ENCODE measurements at regions not wholly inside any gene's neighbourhood (a gene's known extent, or its start where the extent isn't known, plus 50 kb on each side); places are given as distances from the start of the nearest gene placed in this dataset.

DNA sequence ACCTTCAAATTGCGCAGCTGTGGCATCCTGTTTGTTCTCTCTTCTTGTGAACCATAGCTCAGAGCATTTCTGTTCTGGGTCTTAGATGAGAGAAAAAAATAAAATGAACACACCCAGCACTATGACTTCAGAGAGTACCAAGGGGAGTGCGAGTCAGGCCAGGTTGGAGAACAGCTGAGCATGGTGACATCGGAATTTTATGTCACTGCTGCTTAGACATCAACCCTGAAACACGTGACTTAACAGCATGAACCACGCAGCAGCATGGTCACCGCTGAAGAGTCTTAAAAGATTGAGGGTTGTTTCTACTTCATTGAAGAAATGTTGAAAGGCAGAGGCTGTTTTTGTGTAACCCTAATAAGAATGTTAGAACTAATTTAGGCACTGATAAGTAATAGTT is 288.8 kb upstream of the SOX11 start:
- H3K4me3 ChIP-seq (ENCODE audit: low read length), result no peak overlapping the region
- no peak for DNase-seq (ENCODE audit: low read depth)
- TF ChIP-seq, protein P1, sequence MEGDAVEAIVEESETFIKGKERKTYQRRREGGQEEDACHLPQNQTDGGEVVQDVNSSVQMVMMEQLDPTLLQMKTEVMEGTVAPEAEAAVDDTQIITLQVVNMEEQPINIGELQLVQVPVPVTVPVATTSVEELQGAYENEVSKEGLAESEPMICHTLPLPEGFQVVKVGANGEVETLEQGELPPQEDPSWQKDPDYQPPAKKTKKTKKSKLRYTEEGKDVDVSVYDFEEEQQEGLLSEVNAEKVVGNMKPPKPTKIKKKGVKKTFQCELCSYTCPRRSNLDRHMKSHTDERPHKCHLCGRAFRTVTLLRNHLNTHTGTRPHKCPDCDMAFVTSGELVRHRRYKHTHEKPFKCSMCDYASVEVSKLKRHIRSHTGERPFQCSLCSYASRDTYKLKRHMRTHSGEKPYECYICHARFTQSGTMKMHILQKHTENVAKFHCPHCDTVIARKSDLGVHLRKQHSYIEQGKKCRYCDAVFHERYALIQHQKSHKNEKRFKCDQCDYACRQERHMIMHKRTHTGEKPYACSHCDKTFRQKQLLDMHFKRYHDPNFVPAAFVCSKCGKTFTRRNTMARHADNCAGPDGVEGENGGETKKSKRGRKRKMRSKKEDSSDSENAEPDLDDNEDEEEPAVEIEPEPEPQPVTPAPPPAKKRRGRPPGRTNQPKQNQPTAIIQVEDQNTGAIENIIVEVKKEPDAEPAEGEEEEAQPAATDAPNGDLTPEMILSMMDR (IDR thresholded peaks at IDR 0.05; ENCODE audit: insufficient read depth, low read depth, low read length, missing control alignments), result no peak

DNA sequence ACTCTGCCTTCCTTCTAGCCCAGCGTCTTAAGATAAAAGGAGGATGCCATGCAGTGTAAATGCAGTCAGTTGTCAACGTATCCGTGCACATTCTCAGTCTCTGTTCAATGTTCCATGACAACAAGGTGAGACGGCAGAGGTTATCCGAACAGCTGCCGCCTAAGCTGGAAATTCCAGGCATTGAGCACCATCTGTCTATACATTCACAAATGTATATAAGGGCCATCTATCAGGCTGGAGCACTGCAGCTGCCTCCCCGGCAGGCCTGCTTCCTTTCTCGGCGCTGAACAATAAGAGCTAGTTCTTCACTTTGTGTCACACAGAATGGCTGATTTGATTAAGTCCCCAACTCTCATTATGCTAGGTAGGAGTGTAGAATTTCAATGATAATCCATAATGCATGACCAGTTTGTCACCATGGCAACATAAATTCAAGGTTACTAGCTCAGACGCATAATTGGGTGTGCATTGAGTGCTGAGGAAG is 282.2 kb upstream of the SOX11 start:
- H3K4me3 ChIP-seq (ENCODE audit: low read length), result no peak overlapping the region
- DNase-seq (ENCODE audit: low read depth), result no peak
- TF ChIP-seq, protein P1 (IDR thresholded peaks at IDR 0.05; ENCODE audit: insufficient read depth, low read depth, low read length, missing control alignments), result no peak

DNA sequence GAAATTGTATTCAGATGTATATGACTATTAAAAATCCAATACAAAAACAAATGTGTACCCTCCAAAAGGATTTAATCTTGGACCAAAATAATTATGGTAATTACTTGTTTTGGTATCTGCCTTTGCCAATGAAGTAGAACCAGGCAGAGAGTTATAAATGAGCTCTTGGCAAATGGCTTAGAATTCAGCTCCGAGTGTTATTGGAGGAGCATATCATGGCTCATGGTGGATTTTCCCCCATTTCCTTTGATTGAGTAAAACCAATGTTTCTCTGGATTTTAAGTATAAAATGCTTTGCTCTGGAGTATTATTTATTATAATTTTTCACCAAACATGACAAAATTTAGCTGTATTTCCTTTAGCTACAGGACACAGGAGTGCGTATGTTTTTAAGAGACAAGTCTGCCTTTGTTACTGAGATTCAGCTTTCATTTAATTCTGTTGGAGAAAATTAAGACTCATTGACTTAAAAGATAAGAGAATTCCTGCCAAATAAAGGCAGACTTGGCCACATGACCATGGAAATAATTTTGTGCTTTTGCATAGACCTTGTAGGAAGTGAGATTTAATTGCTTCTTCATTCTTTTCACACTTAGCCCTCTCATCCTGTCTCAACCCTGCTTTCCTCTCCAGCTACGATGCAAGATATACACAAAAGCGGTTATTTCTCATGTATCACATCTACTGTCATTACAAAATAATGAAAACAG is 281.0 kb upstream of the SOX11 start:
- H3K4me3 ChIP-seq (ENCODE audit: low read length), result no peak overlapping the region
- no peak for DNase-seq (ENCODE audit: low read depth)
- TF ChIP-seq, protein P1 (IDR thresholded peaks at IDR 0.05; ENCODE audit: insufficient read depth, low read depth, low read length, missing control alignments), result no peak

DNA sequence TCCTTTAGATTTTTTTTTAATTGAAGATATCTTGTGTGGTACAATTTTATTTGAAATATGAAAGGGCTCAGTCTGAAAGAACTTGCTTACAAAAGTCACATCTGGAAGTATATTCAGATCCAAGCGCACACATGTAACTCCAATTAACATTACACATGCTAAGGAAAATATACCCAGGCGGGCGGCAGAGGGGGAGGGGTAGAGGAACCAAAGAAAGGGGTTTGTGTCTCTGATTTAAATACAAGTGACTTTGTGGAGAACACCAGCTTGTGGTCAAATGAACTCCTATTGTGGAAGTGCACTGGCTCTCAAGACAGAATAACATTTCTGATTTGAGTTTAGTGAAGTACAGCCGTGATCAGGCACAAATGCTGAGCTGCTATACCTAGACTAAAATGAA is 280.2 kb upstream of the SOX11 start:
- no peak for DNase-seq (ENCODE audit: low read depth)
- TF ChIP-seq, protein P1 (IDR thresholded peaks at IDR 0.05; ENCODE audit: insufficient read depth, low read depth, low read length, missing control alignments), result no peak
- no peak overlapping the region for H3K4me3 ChIP-seq (ENCODE audit: low read length)

DNA sequence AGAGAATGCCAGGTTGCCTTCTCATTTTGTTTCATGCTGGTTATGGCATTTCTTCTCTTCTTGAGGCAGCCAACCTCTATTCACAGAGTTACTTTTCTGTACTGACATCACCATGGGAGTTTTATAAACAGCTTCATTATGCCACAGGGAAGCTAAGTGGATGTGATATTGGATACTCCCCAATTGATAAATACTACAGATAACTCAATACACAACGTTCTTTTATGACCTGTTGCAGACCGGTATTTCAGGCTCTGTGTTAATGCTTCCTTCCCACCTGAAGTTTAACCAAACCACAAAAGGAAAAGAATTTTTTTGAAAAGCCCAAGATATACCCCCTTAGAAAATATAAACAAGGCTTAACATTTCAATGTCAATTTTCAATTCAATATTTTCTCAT is 258.3 kb upstream of the SOX11 start:
- TF ChIP-seq, protein P1 (IDR thresholded peaks at IDR 0.05; ENCODE audit: insufficient read depth, low read depth, low read length, missing control alignments), result no peak
- no peak overlapping the region for H3K4me3 ChIP-seq (ENCODE audit: low read length)
- DNase-seq (ENCODE audit: low read depth), result no peak

DNA sequence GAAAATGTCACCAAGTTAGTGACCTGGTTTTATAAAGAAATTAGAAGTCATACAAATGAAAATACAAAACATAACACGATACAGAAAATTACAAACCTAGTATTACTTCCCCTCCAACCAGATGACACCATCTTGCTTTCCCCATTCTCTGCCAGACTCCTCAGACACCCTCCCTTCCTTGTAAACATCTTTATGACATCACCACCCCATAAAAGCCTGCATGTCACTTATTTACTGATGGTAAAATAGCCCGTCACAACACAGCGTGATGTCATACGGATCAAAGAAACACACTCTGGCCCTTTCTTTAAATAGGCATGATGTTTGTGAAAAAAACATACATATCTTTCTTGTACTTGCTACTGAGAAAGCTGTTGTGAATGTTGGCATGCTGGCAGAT is 254.8 kb upstream of the SOX11 start:
- H3K4me3 ChIP-seq (ENCODE audit: low read length), result no peak overlapping the region
- DNase-seq (ENCODE audit: low read depth), result no peak
- TF ChIP-seq, protein P1 (IDR thresholded peaks at IDR 0.05; ENCODE audit: insufficient read depth, low read depth, low read length, missing control alignments), result no peak

DNA sequence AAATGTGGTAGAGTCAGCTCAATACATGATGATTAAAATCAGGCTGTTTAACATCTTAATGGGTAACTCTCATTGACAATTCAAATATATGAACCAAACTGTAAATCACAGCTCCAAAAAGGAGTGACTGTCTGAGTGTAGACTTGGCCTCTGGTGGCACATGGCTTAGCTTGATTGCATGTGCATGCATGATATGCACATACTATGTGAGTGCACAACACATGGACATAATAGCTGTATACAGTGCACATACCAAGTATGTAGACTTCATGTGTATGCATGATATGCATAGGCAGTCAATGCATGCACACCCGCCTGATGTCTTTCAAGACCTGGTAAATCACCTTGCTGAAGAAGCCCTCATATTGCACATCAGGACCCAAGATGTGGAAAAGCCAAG is 252.0 kb upstream of the SOX11 start:
- no peak overlapping the region for H3K4me3 ChIP-seq (ENCODE audit: low read length)
- TF ChIP-seq, protein P1 (IDR thresholded peaks at IDR 0.05; ENCODE audit: insufficient read depth, low read depth, low read length, missing control alignments), result no peak
- no peak for DNase-seq (ENCODE audit: low read depth)

Data from epithelial cell of esophagus (primary cell).